Endothelial cell (in vitro differentiated cells): ENCODE measurements at regions not wholly inside any gene's neighbourhood (a gene's known extent, or its start where the extent isn't known, plus 50 kb on each side); places are given as distances from the start of the nearest gene placed in this dataset.

Experiments
- DNase-seq: peaks from one replicate; pipeline ENCODE4 v3.0.0; 2021; ENCODE audit warnings: low spot score
- H3K27ac Mint-ChIP-seq: one replicate; pipeline ENCODE4 v1.8.0; 2021; ENCODE audit warnings: mixed read lengths, inconsistent platforms; ENCODE audit not compliant: unreplicated experiment
- H3K27me3 Mint-ChIP-seq: one replicate; pipeline ENCODE4 v1.8.0; 2021; ENCODE audit warnings: mild to moderate bottlenecking, moderate library complexity, mixed read lengths, inconsistent platforms; ENCODE audit not compliant: unreplicated experiment
- H3K36me3 Mint-ChIP-seq: one replicate; pipeline ENCODE4 v1.8.0; 2021; ENCODE audit warnings: mild to moderate bottlenecking, low read depth, mixed read lengths, inconsistent platforms; ENCODE audit not compliant: unreplicated experiment
- H3K4me1 Mint-ChIP-seq: one replicate; pipeline ENCODE4 v1.8.0; 2021; ENCODE audit warnings: mild to moderate bottlenecking, mixed read lengths, inconsistent platforms; ENCODE audit not compliant: unreplicated experiment
- H3K4me3 Mint-ChIP-seq: one replicate; pipeline ENCODE4 v1.8.0; 2021; ENCODE audit warnings: mild to moderate bottlenecking, mixed read lengths, inconsistent platforms; ENCODE audit not compliant: unreplicated experiment
- H3K9me3 Mint-ChIP-seq: one replicate; pipeline ENCODE4 v1.8.0; 2021; ENCODE audit warnings: mixed read lengths, inconsistent platforms; ENCODE audit not compliant: unreplicated experiment
- CTCF ChIP-seq: fragments of 200-600 bp; sonication (generic); IDR thresholded peaks from one replicate; pipeline ENCODE4 v1.5.0; 2021; ENCODE audit warnings: antibody characterized with exemption; ENCODE audit not compliant: unreplicated experiment

- Mint-ChIP-seq H3K27ac (no peak overlapping the region), H3K36me3 (peaks cover 4% of the 10 kb centered on the region), H3K4me1 (no peaks in the 10 kb centered on the region), H3K27me3 (no peaks in the 10 kb centered on the region), H3K9me3 (no peaks in the 10 kb centered on the region), H3K4me3 (no peak overlapping the region)
- no peak for DNase-seq
- no peak for TF ChIP-seq CTCF
Observed at GRCh38 chr13:43992211-43992610, 112.5 kb downstream of the LACC1 start.

- Mint-ChIP-seq H3K4me3 (no peak overlapping the region), H3K4me1 (no peaks in the 10 kb centered on the region), H3K27ac (no peak overlapping the region), H3K27me3 (no peaks in the 10 kb centered on the region), H3K9me3 (no peaks in the 10 kb centered on the region), H3K36me3 (peaks cover 4% of the 10 kb centered on the region)
- no peak for TF ChIP-seq CTCF
- no peak for DNase-seq
Observed at GRCh38 chr13:43994999-43995859, 115.5 kb downstream of the LACC1 start.

- H3K4me3 Mint-ChIP-seq, result no peak overlapping the region
- no peak for TF ChIP-seq CTCF
- no peak for DNase-seq
- no peak overlapping the region for H3K27ac Mint-ChIP-seq
- no peaks in the 10 kb centered on the region for H3K27me3 Mint-ChIP-seq
- H3K36me3 Mint-ChIP-seq, result peaks cover 4% of the 10 kb centered on the region
- no peaks in the 10 kb centered on the region for H3K4me1 Mint-ChIP-seq
- H3K9me3 Mint-ChIP-seq, result no peaks in the 10 kb centered on the region
Observed at GRCh38 chr13:43996221-43996620, 116.5 kb downstream of the LACC1 start.

- DNase-seq, result no peak
- Mint-ChIP-seq H3K27ac (no peak overlapping the region), H3K4me1 (no peaks in the 10 kb centered on the region), H3K27me3 (no peaks in the 10 kb centered on the region), H3K4me3 (no peak overlapping the region), H3K9me3 (no peaks in the 10 kb centered on the region), H3K36me3 (no peaks in the 10 kb centered on the region)
- no peak for TF ChIP-seq CTCF
Observed at GRCh38 chr13:44003481-44003880, 123.8 kb downstream of the LACC1 start.

- Mint-ChIP-seq H3K27ac (no peak overlapping the region), H3K9me3 (no peaks in the 10 kb centered on the region), H3K4me3 (no peak overlapping the region), H3K27me3 (no peaks in the 10 kb centered on the region), H3K4me1 (no peaks in the 10 kb centered on the region), H3K36me3 (no peaks in the 10 kb centered on the region)
- no peak for DNase-seq
- TF ChIP-seq CTCF, result no peak
Observed at GRCh38 chr13:44004878-44005277, 125.2 kb downstream of the LACC1 start.
